ENCODE measurements at regions not wholly inside any gene's neighbourhood (a gene's known extent, or its start where the extent isn't known, plus 50 kb on each side); places are given as distances from the start of the nearest gene placed in this dataset.

GRCh38 chr5:133891390-133891789 lies 77.0 kb downstream of the C5orf15 start:
- no peaks in the 10 kb centered on the region for H3K4me1 ChIP-seq (ENCODE audit: control insufficient read depth, insufficient read depth, low read length)
- no peaks in the 10 kb centered on the region for H3K27me3 ChIP-seq (ENCODE audit: control insufficient read depth, insufficient read depth, low read length)
- no peak overlapping the region for H3K4me3 ChIP-seq (ENCODE audit: low read length)
- H3K9me3 ChIP-seq (ENCODE audit: control insufficient read depth, low read length) = no peaks in the 10 kb centered on the region
- H3K9ac ChIP-seq (ENCODE audit: low read length) = no peak overlapping the region
- H3K36me3 ChIP-seq (ENCODE audit: control insufficient read depth, insufficient read depth, low read length) = no peaks in the 10 kb centered on the region

- no peaks in the 10 kb centered on the region for H3K4me1 ChIP-seq (ENCODE audit: control insufficient read depth, insufficient read depth, low read length)
- no peak overlapping the region for H3K4me3 ChIP-seq (ENCODE audit: low read length)
- H3K9ac ChIP-seq (ENCODE audit: low read length) = no peak overlapping the region
- H3K36me3 ChIP-seq (ENCODE audit: control insufficient read depth, insufficient read depth, low read length) = no peaks in the 10 kb centered on the region
- H3K9me3 ChIP-seq (ENCODE audit: control insufficient read depth, low read length) = no peaks in the 10 kb centered on the region
- H3K27me3 ChIP-seq (ENCODE audit: control insufficient read depth, insufficient read depth, low read length) = no peaks in the 10 kb centered on the region
These were observed 77.6 kb downstream of the C5orf15 start for GRCh38 chr5:133890776-133891280.

GRCh38 chr5:133890314-133890713 lies 78.1 kb downstream of the C5orf15 start:
- Histone ChIP-seq H3K4me3 (ENCODE audit: low read length) (no peak overlapping the region), H3K27me3 (ENCODE audit: control insufficient read depth, insufficient read depth, low read length) (no peaks in the 10 kb centered on the region), H3K4me1 (ENCODE audit: control insufficient read depth, insufficient read depth, low read length) (no peaks in the 10 kb centered on the region), H3K9me3 (ENCODE audit: control insufficient read depth, low read length) (no peaks in the 10 kb centered on the region), H3K36me3 (ENCODE audit: control insufficient read depth, insufficient read depth, low read length) (no peaks in the 10 kb centered on the region), H3K9ac (ENCODE audit: low read length) (no peak overlapping the region)

GRCh38 chr5:133889271-133889905 lies 79.0 kb downstream of the C5orf15 start:
- Histone ChIP-seq H3K9ac (ENCODE audit: low read length) (no peak overlapping the region), H3K4me1 (ENCODE audit: control insufficient read depth, insufficient read depth, low read length) (no peaks in the 10 kb centered on the region), H3K4me3 (ENCODE audit: low read length) (no peak overlapping the region), H3K27me3 (ENCODE audit: control insufficient read depth, insufficient read depth, low read length) (no peaks in the 10 kb centered on the region), H3K9me3 (ENCODE audit: control insufficient read depth, low read length) (no peaks in the 10 kb centered on the region), H3K36me3 (ENCODE audit: control insufficient read depth, insufficient read depth, low read length) (no peaks in the 10 kb centered on the region)

- H3K27me3 ChIP-seq (ENCODE audit: control insufficient read depth, insufficient read depth, low read length) = no peaks in the 10 kb centered on the region
- no peaks in the 10 kb centered on the region for H3K36me3 ChIP-seq (ENCODE audit: control insufficient read depth, insufficient read depth, low read length)
- H3K9me3 ChIP-seq (ENCODE audit: control insufficient read depth, low read length) = no peaks in the 10 kb centered on the region
- no peak overlapping the region for H3K9ac ChIP-seq (ENCODE audit: low read length)
- no peak overlapping the region for H3K4me3 ChIP-seq (ENCODE audit: low read length)
- peaks cover under 1% of the 10 kb centered on the region for H3K4me1 ChIP-seq (ENCODE audit: control insufficient read depth, insufficient read depth, low read length)
These were observed 79.8 kb downstream of the C5orf15 start for GRCh38 chr5:133888625-133888991.

- no peak overlapping the region for H3K9ac ChIP-seq (ENCODE audit: low read length)
- no peaks in the 10 kb centered on the region for H3K9me3 ChIP-seq (ENCODE audit: control insufficient read depth, low read length)
- no peaks in the 10 kb centered on the region for H3K27me3 ChIP-seq (ENCODE audit: control insufficient read depth, insufficient read depth, low read length)
- no peak overlapping the region for H3K4me3 ChIP-seq (ENCODE audit: low read length)
- H3K4me1 ChIP-seq (ENCODE audit: control insufficient read depth, insufficient read depth, low read length) = peaks cover 15% of the 10 kb centered on the region
- no peaks in the 10 kb centered on the region for H3K36me3 ChIP-seq (ENCODE audit: control insufficient read depth, insufficient read depth, low read length)
These were observed 82.9 kb downstream of the C5orf15 start for GRCh38 chr5:133885566-133885965.

GRCh38 chr5:133884569-133885311 lies 83.7 kb downstream of the C5orf15 start:
- Histone ChIP-seq H3K4me3 (ENCODE audit: low read length) (no peak overlapping the region), H3K9me3 (ENCODE audit: control insufficient read depth, low read length) (no peaks in the 10 kb centered on the region), H3K27me3 (ENCODE audit: control insufficient read depth, insufficient read depth, low read length) (no peaks in the 10 kb centered on the region), H3K4me1 (ENCODE audit: control insufficient read depth, insufficient read depth, low read length) (peaks cover 15% of the 10 kb centered on the region), H3K9ac (ENCODE audit: low read length) (no peak overlapping the region), H3K36me3 (ENCODE audit: control insufficient read depth, insufficient read depth, low read length) (no peaks in the 10 kb centered on the region)

GRCh38 chr5:133883916-133884315 lies 84.5 kb downstream of the C5orf15 start:
- H3K4me3 ChIP-seq (ENCODE audit: low read length) = no peak overlapping the region
- H3K9ac ChIP-seq (ENCODE audit: low read length) = no peak overlapping the region
- H3K4me1 ChIP-seq (ENCODE audit: control insufficient read depth, insufficient read depth, low read length) = peaks cover 15% of the 10 kb centered on the region
- no peaks in the 10 kb centered on the region for H3K27me3 ChIP-seq (ENCODE audit: control insufficient read depth, insufficient read depth, low read length)
- no peaks in the 10 kb centered on the region for H3K36me3 ChIP-seq (ENCODE audit: control insufficient read depth, insufficient read depth, low read length)
- H3K9me3 ChIP-seq (ENCODE audit: control insufficient read depth, low read length) = no peaks in the 10 kb centered on the region

GRCh38 chr5:133882846-133883245 lies 85.6 kb downstream of the C5orf15 start:
- Histone ChIP-seq H3K27me3 (ENCODE audit: control insufficient read depth, insufficient read depth, low read length) (no peaks in the 10 kb centered on the region), H3K4me1 (ENCODE audit: control insufficient read depth, insufficient read depth, low read length) (peaks cover 15% of the 10 kb centered on the region), H3K9ac (ENCODE audit: low read length) (no peak overlapping the region), H3K9me3 (ENCODE audit: control insufficient read depth, low read length) (no peaks in the 10 kb centered on the region), H3K36me3 (ENCODE audit: control insufficient read depth, insufficient read depth, low read length) (no peaks in the 10 kb centered on the region), H3K4me3 (ENCODE audit: low read length) (no peak overlapping the region)

GRCh38 chr5:133882389-133882695 lies 86.1 kb downstream of the C5orf15 start:
- H3K9ac ChIP-seq (ENCODE audit: low read length) = no peak overlapping the region
- H3K36me3 ChIP-seq (ENCODE audit: control insufficient read depth, insufficient read depth, low read length) = no peaks in the 10 kb centered on the region
- H3K4me3 ChIP-seq (ENCODE audit: low read length) = no peak overlapping the region
- peaks cover 15% of the 10 kb centered on the region for H3K4me1 ChIP-seq (ENCODE audit: control insufficient read depth, insufficient read depth, low read length)
- H3K27me3 ChIP-seq (ENCODE audit: control insufficient read depth, insufficient read depth, low read length) = no peaks in the 10 kb centered on the region
- no peaks in the 10 kb centered on the region for H3K9me3 ChIP-seq (ENCODE audit: control insufficient read depth, low read length)

- Histone ChIP-seq H3K4me1 (ENCODE audit: control insufficient read depth, insufficient read depth, low read length) (peaks cover 15% of the 10 kb centered on the region), H3K36me3 (ENCODE audit: control insufficient read depth, insufficient read depth, low read length) (no peaks in the 10 kb centered on the region), H3K4me3 (ENCODE audit: low read length) (no peak overlapping the region), H3K27me3 (ENCODE audit: control insufficient read depth, insufficient read depth, low read length) (no peaks in the 10 kb centered on the region), H3K9me3 (ENCODE audit: control insufficient read depth, low read length) (no peaks in the 10 kb centered on the region), H3K9ac (ENCODE audit: low read length) (no peak overlapping the region)
These were observed 86.6 kb downstream of the C5orf15 start for GRCh38 chr5:133881576-133882388.

GRCh38 chr5:133878236-133878555 lies 90.2 kb downstream of the C5orf15 start:
- Histone ChIP-seq H3K9ac (ENCODE audit: low read length) (no peak overlapping the region), H3K9me3 (ENCODE audit: control insufficient read depth, low read length) (no peaks in the 10 kb centered on the region), H3K36me3 (ENCODE audit: control insufficient read depth, insufficient read depth, low read length) (no peaks in the 10 kb centered on the region)

More at GRCh38 chr5:133878236-133878555, 90.2 kb downstream of the C5orf15 start:
- Histone ChIP-seq H3K4me3 (ENCODE audit: low read length) (no peak overlapping the region), H3K4me1 (ENCODE audit: control insufficient read depth, insufficient read depth, low read length) (peaks cover 11% of the 10 kb centered on the region), H3K27me3 (ENCODE audit: control insufficient read depth, insufficient read depth, low read length) (no peaks in the 10 kb centered on the region)

All from mucosa of stomach (tissue), 1 donor.